Adrenal gland (tissue), 5 donors: ENCODE measurements at regions not wholly inside any gene's neighbourhood (a gene's known extent, or its start where the extent isn't known, plus 50 kb on each side); places are given as distances from the start of the nearest gene placed in this dataset.

Experiments
- POLR2A ChIP-seq, 2 donors: fragments of 450-650 bp; IDR thresholded peaks; one replicate each; pipeline ENCODE4 v1.6.1; 2017; ENCODE audit warnings: antibody characterized with exemption in 2 of 2, mild to moderate bottlenecking in 2 of 2, moderate library complexity in 1 of 2
- TF ChIP-seq, protein P1 (sequence below), 6 experiments: fragments of 450-650 bp in 4 of 6; fragments of 200-600 bp in 2 of 6; sonication (generic) in 1 of 6; IDR thresholded peaks; 1 replicate in 5 of 6; 2 replicates in 1 of 6; pipeline versions ENCODE4 v1.5.1 to v1.8.0; 2016 to 2021; ENCODE audit warnings: antibody characterized with exemption in 6 of 6, mild to moderate bottlenecking in 2 of 6, moderate library complexity in 1 of 6
- donor health status: DM: no; HTN: no; CAD: no.

DNA sequence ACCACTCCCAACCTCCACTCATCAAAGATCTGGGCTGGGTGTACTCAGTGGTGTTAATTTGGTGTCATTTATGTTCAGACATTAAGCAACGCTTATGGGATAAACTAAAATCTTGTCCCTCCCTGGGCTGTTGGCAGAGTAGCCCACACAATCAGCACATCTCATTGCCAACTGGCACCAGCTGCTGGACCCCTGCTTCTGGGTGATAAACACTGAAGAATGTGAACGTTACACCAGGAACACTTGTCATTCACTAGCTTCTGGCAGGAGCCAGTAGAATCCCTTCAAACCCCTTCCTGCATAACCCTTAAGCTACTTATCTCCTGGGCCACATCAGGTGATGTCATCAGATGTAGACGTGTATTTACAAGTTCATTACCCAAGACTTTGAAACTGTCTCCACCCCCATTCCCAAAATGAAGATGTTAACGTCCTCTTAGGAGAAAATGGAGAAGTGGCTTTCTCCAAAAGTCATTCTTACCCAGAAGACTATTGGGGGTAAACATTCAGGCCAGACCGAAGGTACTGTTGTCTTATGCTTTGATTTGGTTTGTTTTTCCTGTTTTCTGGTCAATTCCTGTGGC lies 107.8 kb upstream of the CD93 start:
- no peak for TF ChIP-seq POLR2A (IDR thresholded peaks at IDR 0.05)
- TF ChIP-seq, protein P1, sequence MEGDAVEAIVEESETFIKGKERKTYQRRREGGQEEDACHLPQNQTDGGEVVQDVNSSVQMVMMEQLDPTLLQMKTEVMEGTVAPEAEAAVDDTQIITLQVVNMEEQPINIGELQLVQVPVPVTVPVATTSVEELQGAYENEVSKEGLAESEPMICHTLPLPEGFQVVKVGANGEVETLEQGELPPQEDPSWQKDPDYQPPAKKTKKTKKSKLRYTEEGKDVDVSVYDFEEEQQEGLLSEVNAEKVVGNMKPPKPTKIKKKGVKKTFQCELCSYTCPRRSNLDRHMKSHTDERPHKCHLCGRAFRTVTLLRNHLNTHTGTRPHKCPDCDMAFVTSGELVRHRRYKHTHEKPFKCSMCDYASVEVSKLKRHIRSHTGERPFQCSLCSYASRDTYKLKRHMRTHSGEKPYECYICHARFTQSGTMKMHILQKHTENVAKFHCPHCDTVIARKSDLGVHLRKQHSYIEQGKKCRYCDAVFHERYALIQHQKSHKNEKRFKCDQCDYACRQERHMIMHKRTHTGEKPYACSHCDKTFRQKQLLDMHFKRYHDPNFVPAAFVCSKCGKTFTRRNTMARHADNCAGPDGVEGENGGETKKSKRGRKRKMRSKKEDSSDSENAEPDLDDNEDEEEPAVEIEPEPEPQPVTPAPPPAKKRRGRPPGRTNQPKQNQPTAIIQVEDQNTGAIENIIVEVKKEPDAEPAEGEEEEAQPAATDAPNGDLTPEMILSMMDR (IDR thresholded peaks at IDR 0.05): no peak
